ENCODE measurements at regions not wholly inside any gene's neighbourhood (a gene's known extent, or its start where the extent isn't known, plus 50 kb on each side); places are given as distances from the start of the nearest gene placed in this dataset.

GRCh38 chr3:22371607-22372291 is 620.7 kb upstream of the ZNF385D start:
- Histone ChIP-seq H2BK12ac (ENCODE audit: low read length) (no peak overlapping the region), H3K79me1 (ENCODE audit: low read length) (no peaks in the 10 kb centered on the region), H3K4ac (ENCODE audit: low read depth, low read length) (no peak overlapping the region), H3K4me3 (ENCODE audit: low read depth, low read length) (peak overlapping the region; percentile 67), H3K18ac (ENCODE audit: low read length) (no peak overlapping the region), H3K79me2 (ENCODE audit: control insufficient read depth, insufficient read depth, low read length, poor library complexity) (no peaks in the 10 kb centered on the region), H3K36me3 (ENCODE audit: control insufficient read depth in 1 of 2, insufficient read depth in 2 of 2, low read length in 2 of 2) (no peaks in the 10 kb centered on the region), H2AFZ (ENCODE audit: insufficient read depth, low read length, poor library complexity) (no peak overlapping the region), H3K9ac (ENCODE audit: low read length) (no peak overlapping the region), H3K14ac (ENCODE audit: low read length) (no peak overlapping the region), H3K23ac (ENCODE audit: low read length) (no peak overlapping the region), H2BK120ac (ENCODE audit: insufficient read depth, low read length, poor library complexity) (no peak overlapping the region), H3K4me1 (ENCODE audit: control insufficient read depth in 1 of 2, insufficient read depth in 2 of 2, low read length in 2 of 2) (peaks cover 3 to 4% of the 10 kb centered on the region in 2 experiments), H4K12ac (ENCODE audit: low read depth, low read length) (no peak overlapping the region), H3K27ac (ENCODE audit: low read depth, low read length) (no peak overlapping the region), H2AK5ac (ENCODE audit: low read length) (no peak overlapping the region), H3K27me3 (ENCODE audit: insufficient read depth, low read length) (peaks cover 17% of the 10 kb centered on the region), H4K91ac (ENCODE audit: low read depth, low read length) (no peak overlapping the region), H3K9me3 (ENCODE audit: insufficient read depth, low read depth, low read length) (no peaks in the 10 kb centered on the region), H2BK5ac (ENCODE audit: low read depth, low read length, poor library complexity) (no peak overlapping the region), H4K8ac (ENCODE audit: low read depth, low read length) (no peak overlapping the region), H3K4me2 (ENCODE audit: low read length) (peak overlapping the region; percentile 86)
- WGBS (ENCODE audit: extremely low coverage, insufficient coverage, insufficient read length) = no CpG with 5 or more reads among the region's 23 CpGs
- no peak for DNase-seq

DNA sequence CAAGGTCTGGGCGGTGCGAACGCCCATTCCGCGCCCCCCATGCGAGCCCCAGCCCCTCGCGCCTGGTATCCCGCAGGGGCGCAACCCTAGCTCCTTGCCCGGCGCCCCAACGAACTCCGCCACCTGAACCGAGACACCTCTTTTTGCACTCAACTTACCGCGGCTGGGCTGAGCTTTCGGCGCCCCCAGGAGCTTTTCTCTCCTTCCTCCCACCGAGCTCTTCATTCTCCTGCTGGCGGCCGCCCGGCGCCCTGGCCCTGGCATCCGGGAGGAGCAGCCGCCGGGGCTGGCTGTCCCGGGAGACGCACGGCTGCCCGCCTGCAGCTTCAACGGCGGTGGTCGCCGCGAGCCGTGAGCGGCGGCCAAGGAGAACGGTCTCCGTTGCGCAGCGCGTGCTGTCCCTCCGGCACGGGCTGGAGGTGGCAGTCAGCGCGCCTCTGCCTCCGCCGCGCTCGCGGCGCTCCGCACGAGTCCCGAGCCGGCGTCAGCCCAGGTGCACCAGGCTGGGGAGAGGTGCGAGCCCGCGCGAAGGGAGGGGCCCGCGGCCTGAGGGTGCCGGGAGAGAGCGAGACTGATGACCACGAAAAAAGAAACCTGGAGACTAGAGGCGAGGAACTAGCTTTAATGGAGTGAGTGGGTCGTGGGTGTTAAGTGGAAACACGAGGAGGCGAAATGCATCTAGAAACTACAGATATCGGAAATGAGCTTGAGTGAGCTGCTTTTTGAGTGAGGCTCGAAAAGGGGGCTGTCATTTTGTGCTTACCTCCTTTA is 621.5 kb upstream of the ZNF385D start:
- no peak overlapping the region for H4K12ac ChIP-seq (ENCODE audit: low read depth, low read length)
- no peak overlapping the region for H2BK5ac ChIP-seq (ENCODE audit: low read depth, low read length, poor library complexity)
- H3K23ac ChIP-seq (ENCODE audit: low read length) = no peak overlapping the region
- no peak overlapping the region for H4K8ac ChIP-seq (ENCODE audit: low read depth, low read length)
- H3K79me1 ChIP-seq (ENCODE audit: low read length) = no peaks in the 10 kb centered on the region
- peaks cover 3 to 4% of the 10 kb centered on the region in 2 experiments for H3K4me1 ChIP-seq (ENCODE audit: control insufficient read depth in 1 of 2, insufficient read depth in 2 of 2, low read length in 2 of 2)
- H2BK120ac ChIP-seq (ENCODE audit: insufficient read depth, low read length, poor library complexity) = no peak overlapping the region
- H2BK12ac ChIP-seq (ENCODE audit: low read length) = no peak overlapping the region
- WGBS (ENCODE audit: extremely low coverage, insufficient coverage, insufficient read length) = no CpG with 5 or more reads among the region's 74 CpGs
- DNase-seq = no peak
- H3K4me3 ChIP-seq (ENCODE audit: low read depth, low read length) = peak overlapping the region; percentile 67
- H3K27me3 ChIP-seq (ENCODE audit: insufficient read depth, low read length) = peaks cover 17% of the 10 kb centered on the region
- H2AK5ac ChIP-seq (ENCODE audit: low read length) = no peak overlapping the region
- H3K14ac ChIP-seq (ENCODE audit: low read length) = no peak overlapping the region
- H3K36me3 ChIP-seq (ENCODE audit: control insufficient read depth in 1 of 2, insufficient read depth in 2 of 2, low read length in 2 of 2) = no peaks in the 10 kb centered on the region
- H4K91ac ChIP-seq (ENCODE audit: low read depth, low read length) = no peak overlapping the region
- H3K9me3 ChIP-seq (ENCODE audit: insufficient read depth, low read depth, low read length) = no peaks in the 10 kb centered on the region
- H3K18ac ChIP-seq (ENCODE audit: low read length) = no peak overlapping the region
- H3K27ac ChIP-seq (ENCODE audit: low read depth, low read length) = no peak overlapping the region
- H3K4ac ChIP-seq (ENCODE audit: low read depth, low read length) = no peak overlapping the region
- no peak overlapping the region for H2AFZ ChIP-seq (ENCODE audit: insufficient read depth, low read length, poor library complexity)
- no peaks in the 10 kb centered on the region for H3K79me2 ChIP-seq (ENCODE audit: control insufficient read depth, insufficient read depth, low read length, poor library complexity)
- peak overlapping the region; percentile 86 for H3K4me2 ChIP-seq (ENCODE audit: low read length)
- no peak overlapping the region for H3K9ac ChIP-seq (ENCODE audit: low read length)

DNA sequence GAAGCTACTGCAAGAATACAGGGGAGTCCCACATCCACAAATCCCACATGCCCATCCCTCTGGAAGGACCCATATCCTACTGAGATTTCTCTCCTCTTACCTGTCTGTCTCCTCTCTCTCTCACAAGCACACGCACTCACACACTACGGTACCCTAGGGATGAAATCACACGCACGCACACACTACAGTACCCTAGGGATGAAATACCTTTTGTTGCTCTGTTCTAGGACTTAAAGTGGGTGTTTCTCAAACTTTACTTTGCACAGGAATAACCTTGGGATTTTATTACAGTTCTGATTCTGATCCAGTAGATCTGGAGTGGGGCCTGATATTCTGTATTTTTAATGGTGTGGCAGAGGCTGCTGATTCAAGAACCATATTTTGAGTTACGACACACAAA is 622.2 kb upstream of the ZNF385D start:
- Histone ChIP-seq H3K9me3 (ENCODE audit: insufficient read depth, low read depth, low read length) (no peaks in the 10 kb centered on the region), H4K8ac (ENCODE audit: low read depth, low read length) (no peak overlapping the region), H3K9ac (ENCODE audit: low read length) (no peak overlapping the region), H3K4me3 (ENCODE audit: low read depth, low read length) (no peak overlapping the region), H4K91ac (ENCODE audit: low read depth, low read length) (no peak overlapping the region), H2BK12ac (ENCODE audit: low read length) (no peak overlapping the region), H3K23ac (ENCODE audit: low read length) (no peak overlapping the region), H4K12ac (ENCODE audit: low read depth, low read length) (no peak overlapping the region), H3K18ac (ENCODE audit: low read length) (no peak overlapping the region), H2AFZ (ENCODE audit: insufficient read depth, low read length, poor library complexity) (no peak overlapping the region), H3K36me3 (ENCODE audit: control insufficient read depth in 1 of 2, insufficient read depth in 2 of 2, low read length in 2 of 2) (no peaks in the 10 kb centered on the region), H2AK5ac (ENCODE audit: low read length) (no peak overlapping the region), H3K4me1 (ENCODE audit: control insufficient read depth in 1 of 2, insufficient read depth in 2 of 2, low read length in 2 of 2) (peaks cover 3 to 4% of the 10 kb centered on the region in 2 experiments), H3K27ac (ENCODE audit: low read depth, low read length) (no peak overlapping the region), H3K27me3 (ENCODE audit: insufficient read depth, low read length) (peaks cover 17% of the 10 kb centered on the region), H3K14ac (ENCODE audit: low read length) (no peak overlapping the region), H2BK5ac (ENCODE audit: low read depth, low read length, poor library complexity) (no peak overlapping the region), H3K79me2 (ENCODE audit: control insufficient read depth, insufficient read depth, low read length, poor library complexity) (no peaks in the 10 kb centered on the region), H3K4me2 (ENCODE audit: low read length) (no peak overlapping the region), H2BK120ac (ENCODE audit: insufficient read depth, low read length, poor library complexity) (no peak overlapping the region), H3K4ac (ENCODE audit: low read depth, low read length) (no peak overlapping the region), H3K79me1 (ENCODE audit: low read length) (no peaks in the 10 kb centered on the region)
- DNase-seq = no peak
- WGBS (ENCODE audit: extremely low coverage, insufficient coverage, insufficient read length) = no CpG with 5 or more reads among the region's 5 CpGs

- Histone ChIP-seq H2AK5ac (ENCODE audit: low read length) (no peak overlapping the region), H2AFZ (ENCODE audit: insufficient read depth, low read length, poor library complexity) (no peak overlapping the region), H3K36me3 (ENCODE audit: control insufficient read depth in 1 of 2, insufficient read depth in 2 of 2, low read length in 2 of 2) (no peaks in the 10 kb centered on the region), H2BK12ac (ENCODE audit: low read length) (no peak overlapping the region), H3K18ac (ENCODE audit: low read length) (no peak overlapping the region), H3K9ac (ENCODE audit: low read length) (no peak overlapping the region), H2BK120ac (ENCODE audit: insufficient read depth, low read length, poor library complexity) (no peak overlapping the region), H4K8ac (ENCODE audit: low read depth, low read length) (no peak overlapping the region), H3K23ac (ENCODE audit: low read length) (no peak overlapping the region), H3K79me1 (ENCODE audit: low read length) (no peaks in the 10 kb centered on the region), H4K12ac (ENCODE audit: low read depth, low read length) (no peak overlapping the region), H3K27ac (ENCODE audit: low read depth, low read length) (no peak overlapping the region), H3K9me3 (ENCODE audit: insufficient read depth, low read depth, low read length) (no peaks in the 10 kb centered on the region), H3K79me2 (ENCODE audit: control insufficient read depth, insufficient read depth, low read length, poor library complexity) (no peaks in the 10 kb centered on the region), H4K91ac (ENCODE audit: low read depth, low read length) (no peak overlapping the region), H3K4ac (ENCODE audit: low read depth, low read length) (no peak overlapping the region), H3K4me2 (ENCODE audit: low read length) (no peak overlapping the region), H3K14ac (ENCODE audit: low read length) (no peak overlapping the region), H2BK5ac (ENCODE audit: low read depth, low read length, poor library complexity) (no peak overlapping the region), H3K27me3 (ENCODE audit: insufficient read depth, low read length) (peaks cover 17% of the 10 kb centered on the region), H3K4me1 (ENCODE audit: control insufficient read depth in 1 of 2, insufficient read depth in 2 of 2, low read length in 2 of 2) (peaks cover 3 to 4% of the 10 kb centered on the region in 2 experiments), H3K4me3 (ENCODE audit: low read depth, low read length) (no peak overlapping the region)
- no peak for DNase-seq
- no CpG with 5 or more reads among the region's 3 CpGs for WGBS (ENCODE audit: extremely low coverage, insufficient coverage, insufficient read length)
Measured at GRCh38 chr3:22373827-22374226, 622.8 kb upstream of the ZNF385D start.
